B cell (primary cell): ENCODE measurements at regions not wholly inside any gene's neighbourhood (a gene's known extent, or its start where the extent isn't known, plus 50 kb on each side); places are given as distances from the start of the nearest gene placed in this dataset.

ENCODE experiments used
- ATAC-seq: fragments of 200-7000 bp; cut with Tn5 transposase; one replicate; pipeline ENCODE4 v1.10.0; 2021; ENCODE audit warnings: low read depth, mild to moderate bottlenecking, moderate number of reproducible peaks, moderate library complexity
- CTCF ChIA-PET: fragments of 350-600 bp; sonication (Branson Sonifier 250); formaldehyde crosslinking; loops from one replicate; lab custom pipeline; 2021; ENCODE audit warnings: antibody characterized with exemption, inconsistent platforms; lab: Charles Lee
- POLR2A ChIA-PET: fragments of 350-600 bp; sonication (Branson Sonifier 250); formaldehyde crosslinking; loops from one replicate; lab custom pipeline; 2021; ENCODE audit warnings: antibody characterized with exemption; lab: Charles Lee
- DNase-seq: peaks from one replicate; pipeline ENCODE4 v3.0.0; 2013
- H2AFZ ChIP-seq: 2 replicates; pipeline ENCODE4 v1.6.1; 2012; ENCODE audit warnings: mild to moderate bottlenecking, low read depth, low read length; ENCODE audit not compliant: insufficient read depth, poor library complexity, severe bottlenecking
- H3K27ac ChIP-seq, 2 donors: 1 replicate in 1 of 2; 2 replicates in 1 of 2; pipeline ENCODE4 v1.5.1; 2012 to 2013; ENCODE audit warnings: low read length in 2 of 2, mild to moderate bottlenecking in 2 of 2, moderate library complexity in 1 of 2
- H3K27me3 ChIP-seq, 4 experiments: fragments of 200-600 bp in 1 of 4; sonication (generic) in 1 of 4; replicated peaks in 1 of 4; 1 replicate in 2 of 4; 2 replicates in 2 of 4; pipeline versions ENCODE4 v1.6.1 to v1.7.0; 2013 to 2016; ENCODE audit warnings: low read length in 3 of 4, mild to moderate bottlenecking in 2 of 4, mixed read lengths in 1 of 4, moderate library complexity in 1 of 4; ENCODE audit not compliant: insufficient read depth in 4 of 4, control insufficient read depth in 3 of 4; ENCODE audit errors: control extremely low read depth in 1 of 4
- H3K36me3 ChIP-seq, 2 experiments: replicated peaks in 1 of 2; 1 replicate in 1 of 2; 2 replicates in 1 of 2; pipeline versions ENCODE4 v1.6.1 to v1.7.1; 2013; ENCODE audit warnings: low read length in 1 of 2; ENCODE audit not compliant: insufficient read depth in 2 of 2, control insufficient read depth in 1 of 2; ENCODE audit errors: control extremely low read depth in 1 of 2, extremely low read depth in 1 of 2
- H3K4me1 ChIP-seq, 2 donors: fragments of 200-600 bp in 1 of 2; sonication (generic) in 1 of 2; 1 replicate in 1 of 2; 2 replicates in 1 of 2; pipeline versions ENCODE4 v1.5.1 to v1.6.1; 2013 to 2017; ENCODE audit warnings: low read length in 2 of 2; ENCODE audit not compliant: control insufficient read depth in 2 of 2, insufficient read depth in 2 of 2
- H3K4me2 ChIP-seq: replicated peaks from 2 replicates; pipeline ENCODE3; 2012; ENCODE audit warnings: mild to moderate bottlenecking, low read depth, low read length; ENCODE audit not compliant: poor library complexity, severe bottlenecking
- H3K4me3 ChIP-seq, 5 experiments: fragments of 200-600 bp in 1 of 5; sonication (generic) in 1 of 5; 1 replicate in 3 of 5; 2 replicates in 2 of 5; pipeline versions ENCODE4 v1.5.1 to v1.7.0; 2011 to 2016; ENCODE audit warnings: low read length in 4 of 5, mild to moderate bottlenecking in 4 of 5, low read depth in 2 of 5, control low read depth in 1 of 5, moderate library complexity in 1 of 5; ENCODE audit not compliant: insufficient read depth in 1 of 5; ENCODE audit errors: control extremely low read depth in 1 of 5, extremely low read depth in 1 of 5
- H3K79me2 ChIP-seq: fragments of 200-600 bp; sonication (generic); one replicate; pipeline ENCODE4 v1.6.0; 2016; ENCODE audit warnings: low read length; ENCODE audit not compliant: control insufficient read depth, insufficient read depth
- H3K9ac ChIP-seq: fragments of 200-600 bp; sonication (generic); 2 replicates; pipeline ENCODE4 v1.6.1; 2017; ENCODE audit warnings: mild to moderate bottlenecking, low read length, moderate library complexity
- H3K9me3 ChIP-seq, 3 donors: one replicate each; pipeline versions ENCODE4 v1.6.1 to v1.7.1; 2013; ENCODE audit warnings: low read length in 2 of 3; ENCODE audit not compliant: control insufficient read depth in 2 of 3, insufficient read depth in 1 of 3; ENCODE audit errors: control extremely low read depth in 1 of 3
- H4K20me1 ChIP-seq: 2 replicates; pipeline ENCODE4 v1.6.0; 2012; ENCODE audit warnings: mild to moderate bottlenecking, low read length; ENCODE audit not compliant: insufficient read depth, control insufficient read depth, poor library complexity, severe bottlenecking
- H3K27ac Mint-ChIP-seq: one replicate; pipeline ENCODE4 v1.8.0; 2021; ENCODE audit warnings: mixed read lengths
- H3K27me3 Mint-ChIP-seq: one replicate; pipeline ENCODE4 v1.8.0; 2021; ENCODE audit warnings: mixed read lengths
- H3K4me1 Mint-ChIP-seq: one replicate; pipeline ENCODE4 v1.8.0; 2021; ENCODE audit warnings: mixed read lengths
- H3K4me3 Mint-ChIP-seq: one replicate; pipeline ENCODE4 v1.8.0; 2021; ENCODE audit warnings: mixed read lengths
- H3K9me3 Mint-ChIP-seq: one replicate; pipeline ENCODE4 v1.8.0; 2022; ENCODE audit warnings: mixed read lengths; ENCODE audit not compliant: insufficient read depth
- EZH2 ChIP-seq: IDR thresholded peaks from 2 replicates; pipeline ENCODE4 v1.6.1; 2012; ENCODE audit warnings: borderline replicate concordance, low read depth, mild to moderate bottlenecking, moderate library complexity, low read length; ENCODE audit not compliant: insufficient read depth, poor library complexity, severe bottlenecking
- WGBS: methylation state at CpG from one replicate; pipeline ENCODE4 v1.1.5; 2013; ENCODE audit warnings: missing lambda C conversion rate; ENCODE audit not compliant: insufficient coverage; 5-methylcytosine and 5-hydroxymethylcytosine counted together
- intact Hi-C: fragments of 100-400 bp; cut with micrococcal nuclease; formaldehyde crosslinking; loops from one replicate; pipeline ENCODE4 v1.10.0; 2022
- TF ChIP-seq, protein P1 (sequence below): fragments of 200-600 bp; IDR thresholded peaks from one replicate; pipeline ENCODE4 v1.8.0; 2022; ENCODE audit warnings: antibody characterized with exemption, mild to moderate bottlenecking

DNA sequence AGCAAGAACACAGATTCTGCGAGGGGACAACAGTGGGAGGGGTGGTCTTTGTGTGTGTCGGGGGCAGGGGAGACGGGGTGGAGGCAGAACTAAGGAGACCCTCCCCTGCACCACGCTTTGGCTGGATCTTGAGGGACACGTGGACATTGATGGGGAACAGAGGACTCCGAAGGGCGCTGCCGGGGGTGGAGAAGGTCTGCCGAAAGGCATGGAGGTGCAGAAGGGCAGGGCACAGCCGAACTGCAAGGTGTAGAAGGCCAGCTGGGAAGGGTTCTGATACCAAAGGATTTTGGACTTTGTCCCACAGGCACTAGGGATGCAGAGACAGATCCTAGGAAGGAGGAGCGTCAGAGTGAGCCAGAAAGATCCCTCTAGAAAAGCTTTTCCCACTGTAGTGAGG, 107.7 kb upstream of the SYT13 start:
- Histone ChIP-seq H3K4me3 (no peak overlapping the region), H3K9ac (no peak overlapping the region), H3K27me3 (peaks cover 0 to 6% (median 1%) of the 10 kb centered on the region in 4 experiments), H3K79me2 (no peaks in the 10 kb centered on the region), H3K36me3 (no peaks in the 10 kb centered on the region), H3K4me1 (no peaks in the 10 kb centered on the region), H3K4me2 (no peak overlapping the region), H2AFZ (no peak overlapping the region), H3K27ac (no peak overlapping the region), H3K9me3 (no peaks in the 10 kb centered on the region), H4K20me1 (no peaks in the 10 kb centered on the region)
- ChIA-PET CTCF (no interaction called here), POLR2A (no interaction called here)
- ATAC-seq (no peak), DNase-seq (no peak)
- peaks cover 36% of the 10 kb centered on the region for H3K27me3 Mint-ChIP-seq
- intact Hi-C loops, result no loop called here
- TF ChIP-seq EZH2, result no peak
- TF ChIP-seq, protein P1, sequence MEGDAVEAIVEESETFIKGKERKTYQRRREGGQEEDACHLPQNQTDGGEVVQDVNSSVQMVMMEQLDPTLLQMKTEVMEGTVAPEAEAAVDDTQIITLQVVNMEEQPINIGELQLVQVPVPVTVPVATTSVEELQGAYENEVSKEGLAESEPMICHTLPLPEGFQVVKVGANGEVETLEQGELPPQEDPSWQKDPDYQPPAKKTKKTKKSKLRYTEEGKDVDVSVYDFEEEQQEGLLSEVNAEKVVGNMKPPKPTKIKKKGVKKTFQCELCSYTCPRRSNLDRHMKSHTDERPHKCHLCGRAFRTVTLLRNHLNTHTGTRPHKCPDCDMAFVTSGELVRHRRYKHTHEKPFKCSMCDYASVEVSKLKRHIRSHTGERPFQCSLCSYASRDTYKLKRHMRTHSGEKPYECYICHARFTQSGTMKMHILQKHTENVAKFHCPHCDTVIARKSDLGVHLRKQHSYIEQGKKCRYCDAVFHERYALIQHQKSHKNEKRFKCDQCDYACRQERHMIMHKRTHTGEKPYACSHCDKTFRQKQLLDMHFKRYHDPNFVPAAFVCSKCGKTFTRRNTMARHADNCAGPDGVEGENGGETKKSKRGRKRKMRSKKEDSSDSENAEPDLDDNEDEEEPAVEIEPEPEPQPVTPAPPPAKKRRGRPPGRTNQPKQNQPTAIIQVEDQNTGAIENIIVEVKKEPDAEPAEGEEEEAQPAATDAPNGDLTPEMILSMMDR, result no peak
- H3K4me3 Mint-ChIP-seq, result no peak overlapping the region
- 95% methylated on average over 11 of the region's 11 CpGs for WGBS
- no peak overlapping the region for H3K27ac Mint-ChIP-seq
- H3K9me3 Mint-ChIP-seq, result no peaks in the 10 kb centered on the region
- no peaks in the 10 kb centered on the region for H3K4me1 Mint-ChIP-seq

DNA sequence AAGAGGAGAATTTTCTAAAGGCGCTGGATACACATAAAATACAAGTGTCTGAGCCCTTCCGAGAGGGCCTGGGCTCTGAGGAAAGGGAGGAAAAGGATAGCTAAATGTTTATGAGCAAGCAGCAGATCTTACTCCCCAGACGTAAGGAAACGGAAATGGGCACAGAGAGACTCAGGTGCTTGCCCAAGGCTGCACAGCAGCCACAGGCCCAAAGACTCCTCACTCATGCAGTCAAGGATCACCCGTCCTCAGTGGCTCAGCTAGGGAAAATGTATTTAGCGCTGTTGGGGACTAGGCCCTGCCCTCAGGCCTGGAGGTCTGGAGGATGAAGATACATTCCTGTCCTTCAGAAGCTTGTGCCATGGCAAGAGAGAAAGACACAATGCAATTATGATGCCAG, 107.2 kb upstream of the SYT13 start:
- no peak overlapping the region for H3K27ac Mint-ChIP-seq
- no peaks in the 10 kb centered on the region for H3K36me3 ChIP-seq
- no peaks in the 10 kb centered on the region for H3K79me2 ChIP-seq
- H3K9me3 ChIP-seq, result no peaks in the 10 kb centered on the region
- no peak overlapping the region for H3K4me3 Mint-ChIP-seq
- no peaks in the 10 kb centered on the region for H3K9me3 Mint-ChIP-seq
- no peaks in the 10 kb centered on the region for H4K20me1 ChIP-seq
- H2AFZ ChIP-seq, result no peak overlapping the region
- ATAC-seq, result no peak
- H3K4me1 Mint-ChIP-seq, result no peaks in the 10 kb centered on the region
- no peak overlapping the region for H3K27ac ChIP-seq
- intact Hi-C loops, result no loop called here
- WGBS, result 81% methylated on average over 6 of the region's 6 CpGs
- no peak for TF ChIP-seq EZH2
- TF ChIP-seq, protein P1, result no peak
- no peak overlapping the region for H3K4me2 ChIP-seq
- ChIA-PET CTCF (no interaction called here), POLR2A (no interaction called here)
- no peak for DNase-seq
- no peak overlapping the region for H3K9ac ChIP-seq
- H3K4me3 ChIP-seq, result no peak overlapping the region
- no peaks in the 10 kb centered on the region for H3K4me1 ChIP-seq
- peaks cover 35% of the 10 kb centered on the region for H3K27me3 Mint-ChIP-seq
- H3K27me3 ChIP-seq, result peaks cover 0 to 6% (median 1%) of the 10 kb centered on the region in 4 experiments
